ENCODE measurements at regions not wholly inside any gene's neighbourhood (a gene's known extent, or its start where the extent isn't known, plus 50 kb on each side); places are given as distances from the start of the nearest gene placed in this dataset.

DNA sequence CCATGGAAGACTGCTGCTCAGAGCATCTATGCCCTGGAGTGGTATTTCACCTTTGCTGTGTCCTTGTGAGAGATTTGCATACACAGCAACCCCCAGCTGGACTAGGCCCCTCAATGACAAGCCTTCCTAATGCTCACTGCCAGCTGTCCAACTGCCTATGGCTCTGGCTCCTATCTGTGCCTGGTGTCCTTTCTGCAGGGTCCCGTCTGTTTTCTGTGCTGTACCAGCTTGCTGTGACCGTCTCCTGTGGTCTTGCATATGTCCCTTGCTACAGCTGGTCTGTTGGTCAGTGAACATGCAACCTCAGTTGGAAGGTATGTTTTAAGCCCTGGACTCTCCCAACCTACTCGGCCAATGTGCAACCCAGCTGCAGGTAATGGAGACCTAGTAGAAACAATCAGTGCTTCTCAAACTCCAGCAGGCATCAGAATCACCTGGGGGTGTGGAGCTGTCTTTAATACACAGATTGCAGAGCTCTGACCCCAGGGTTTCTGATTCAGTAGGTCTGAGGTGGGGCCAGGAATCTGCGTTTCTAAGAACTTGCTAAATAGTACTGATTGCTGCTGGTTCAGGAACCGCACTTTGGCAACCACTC, 306.4 kb upstream of the ZNF32 start:
- no peaks in the 10 kb centered on the region for H3K4me1 ChIP-seq
- H3K4me3 ChIP-seq: no peak overlapping the region
- no peak overlapping the region for H3K27ac ChIP-seq
- intact Hi-C loops (cut with DNase I): no loop called here
- H3K9me3 ChIP-seq: no peaks in the 10 kb centered on the region
- DNase-seq (no peak), ATAC-seq (no peak)
- no peaks in the 10 kb centered on the region for H3K36me3 ChIP-seq
- H3K27me3 ChIP-seq: peaks cover 0 to 4% of the 10 kb centered on the region in 2 donors
- TF ChIP-seq, protein P1, sequence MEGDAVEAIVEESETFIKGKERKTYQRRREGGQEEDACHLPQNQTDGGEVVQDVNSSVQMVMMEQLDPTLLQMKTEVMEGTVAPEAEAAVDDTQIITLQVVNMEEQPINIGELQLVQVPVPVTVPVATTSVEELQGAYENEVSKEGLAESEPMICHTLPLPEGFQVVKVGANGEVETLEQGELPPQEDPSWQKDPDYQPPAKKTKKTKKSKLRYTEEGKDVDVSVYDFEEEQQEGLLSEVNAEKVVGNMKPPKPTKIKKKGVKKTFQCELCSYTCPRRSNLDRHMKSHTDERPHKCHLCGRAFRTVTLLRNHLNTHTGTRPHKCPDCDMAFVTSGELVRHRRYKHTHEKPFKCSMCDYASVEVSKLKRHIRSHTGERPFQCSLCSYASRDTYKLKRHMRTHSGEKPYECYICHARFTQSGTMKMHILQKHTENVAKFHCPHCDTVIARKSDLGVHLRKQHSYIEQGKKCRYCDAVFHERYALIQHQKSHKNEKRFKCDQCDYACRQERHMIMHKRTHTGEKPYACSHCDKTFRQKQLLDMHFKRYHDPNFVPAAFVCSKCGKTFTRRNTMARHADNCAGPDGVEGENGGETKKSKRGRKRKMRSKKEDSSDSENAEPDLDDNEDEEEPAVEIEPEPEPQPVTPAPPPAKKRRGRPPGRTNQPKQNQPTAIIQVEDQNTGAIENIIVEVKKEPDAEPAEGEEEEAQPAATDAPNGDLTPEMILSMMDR (IDR thresholded peaks at IDR 0.05): no peak

DNA sequence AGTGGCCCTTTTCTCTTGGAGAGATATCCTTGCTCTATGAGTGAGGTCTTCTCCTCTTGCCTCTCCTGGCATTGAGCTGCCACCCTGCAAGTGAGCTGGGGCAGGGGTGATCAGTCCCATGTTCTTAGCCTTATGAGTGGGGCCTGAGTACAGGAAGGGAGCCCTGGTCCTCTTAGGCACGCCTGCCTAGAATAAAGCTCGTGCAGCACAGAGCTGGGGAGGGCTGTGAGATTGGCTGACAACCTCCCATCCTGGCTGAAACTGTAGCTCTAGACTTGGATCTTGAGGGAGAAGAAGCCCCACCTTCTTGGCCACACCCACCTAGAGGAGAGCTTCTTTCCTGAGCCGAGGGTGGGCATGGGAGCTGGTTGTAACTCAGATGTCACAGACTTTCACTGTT, 305.0 kb upstream of the ZNF32 start:
- no peak overlapping the region for H3K27ac ChIP-seq
- H3K27me3 ChIP-seq: peaks cover 0 to 4% of the 10 kb centered on the region in 2 donors
- TF ChIP-seq, protein P1 (IDR thresholded peaks at IDR 0.05): no peak
- H3K4me1 ChIP-seq: no peaks in the 10 kb centered on the region
- H3K36me3 ChIP-seq: no peaks in the 10 kb centered on the region
- ATAC-seq (no peak), DNase-seq (no peak)
- H3K9me3 ChIP-seq: no peaks in the 10 kb centered on the region
- H3K4me3 ChIP-seq: no peak overlapping the region
- intact Hi-C loops (cut with DNase I): no loop called here

DNA sequence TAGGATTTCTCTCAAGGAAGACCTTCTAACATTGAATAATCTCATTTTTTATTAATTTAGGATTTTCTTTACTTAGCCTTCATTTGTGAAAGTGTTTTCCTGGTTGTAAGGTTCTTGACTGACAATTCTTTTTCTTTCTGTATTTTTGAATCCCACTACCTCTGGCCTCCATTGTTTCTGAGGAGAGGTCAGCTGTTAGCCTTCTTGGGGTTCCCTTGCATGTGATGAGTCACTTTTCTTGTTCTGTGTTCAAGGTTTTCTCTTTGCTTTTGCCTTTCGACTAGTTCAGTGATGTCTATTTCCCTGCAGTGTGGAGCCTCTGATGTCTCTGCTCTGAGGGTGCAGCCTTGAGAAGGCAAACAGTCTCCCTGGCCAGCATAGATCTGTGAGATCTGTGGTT, 304.1 kb upstream of the ZNF32 start:
- DNase-seq: no peak
- Histone ChIP-seq H3K27me3 (peaks cover 0 to 4% of the 10 kb centered on the region in 2 donors), H3K4me1 (no peaks in the 10 kb centered on the region), H3K36me3 (no peaks in the 10 kb centered on the region), H3K9me3 (no peaks in the 10 kb centered on the region), H3K27ac (no peak overlapping the region), H3K4me3 (no peak overlapping the region)
- no peak for ATAC-seq
- intact Hi-C loops (cut with DNase I): no loop called here
- TF ChIP-seq, protein P1 (IDR thresholded peaks at IDR 0.05): no peak

DNA sequence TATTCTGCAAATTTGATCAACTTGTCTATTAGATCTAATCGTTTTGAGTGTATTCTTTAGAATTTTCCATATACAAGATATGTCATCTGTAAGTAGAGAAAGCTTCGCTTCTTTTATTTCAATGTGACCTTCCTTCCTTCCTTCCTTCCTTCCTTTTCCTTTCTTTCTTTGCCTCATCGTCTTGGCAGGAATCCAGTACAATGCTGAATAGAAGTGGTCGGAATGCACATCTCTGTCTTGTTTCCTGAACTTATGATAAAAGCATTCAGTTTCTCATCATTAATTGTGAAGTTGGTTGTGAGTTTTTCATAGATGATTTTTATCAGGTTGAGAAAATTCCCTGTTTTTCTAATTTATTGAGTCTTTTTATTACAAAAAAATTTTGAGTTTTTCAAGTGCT, 300.7 kb upstream of the ZNF32 start:
- Histone ChIP-seq H3K27ac (no peak overlapping the region), H3K4me1 (no peaks in the 10 kb centered on the region), H3K9me3 (no peaks in the 10 kb centered on the region), H3K27me3 (peaks cover 0 to 4% of the 10 kb centered on the region in 2 donors), H3K4me3 (no peak overlapping the region), H3K36me3 (no peaks in the 10 kb centered on the region)
- DNase-seq (no peak), ATAC-seq (no peak)
- TF ChIP-seq, protein P1 (IDR thresholded peaks at IDR 0.05): no peak
- intact Hi-C loops (cut with DNase I): no loop called here

DNA sequence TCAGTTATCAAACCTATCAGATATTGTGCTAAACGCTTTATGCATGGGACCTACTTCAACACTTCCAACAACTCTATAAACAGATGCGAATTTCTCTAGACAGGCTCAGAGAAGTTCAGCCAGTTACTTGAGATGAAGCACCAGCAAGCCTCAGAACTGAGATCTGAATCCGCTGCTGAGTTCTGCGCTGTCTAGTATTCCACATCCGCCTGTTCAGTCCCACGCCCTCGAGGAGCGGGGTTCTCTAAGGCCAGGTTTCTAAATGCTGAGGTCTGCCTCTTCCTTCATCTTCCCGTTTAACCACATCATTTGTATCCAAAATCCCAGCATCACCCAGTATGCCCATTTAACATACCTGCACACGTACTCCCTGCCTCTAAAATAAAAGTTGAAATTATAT, 297.8 kb upstream of the ZNF32 start:
- TF ChIP-seq, protein P1 (IDR thresholded peaks at IDR 0.05): no peak
- no peaks in the 10 kb centered on the region for H3K4me1 ChIP-seq
- DNase-seq: no peak

More for the DNA sequence above, 297.8 kb upstream of the ZNF32 start:
- no peak overlapping the region for H3K4me3 ChIP-seq
- H3K36me3 ChIP-seq: no peaks in the 10 kb centered on the region
- ATAC-seq: no peak
- H3K27ac ChIP-seq: no peak overlapping the region
- intact Hi-C loops (cut with DNase I): no loop called here
- H3K9me3 ChIP-seq: no peaks in the 10 kb centered on the region
- H3K27me3 ChIP-seq: no peaks in the 10 kb centered on the region
